Loucy (cell line): ENCODE measurements at regions not wholly inside any gene's neighbourhood (a gene's known extent, or its start where the extent isn't known, plus 50 kb on each side); places are given as distances from the start of the nearest gene placed in this dataset.

Source experiments
- EZH2phosphoT487 ChIP-seq: fragments of 200-600 bp; IDR thresholded peaks from 2 replicates; pipeline ENCODE4 v1.6.1; 2018; ENCODE audit warnings: antibody characterized with exemption, mild to moderate bottlenecking, moderate library complexity, borderline replicate concordance
- TF ChIP-seq, protein P1 (sequence below): fragments of 200-600 bp; sonication (generic); conservative IDR thresholded peaks from 2 replicates; pipeline ENCODE4 v1.5.1; 2014; ENCODE audit warnings: mild to moderate bottlenecking, antibody characterized with exemption, low read length

GRCh38 chr5:34487956-34488355, 168.2 kb upstream of the RAI14 start:
- TF ChIP-seq, protein P1, sequence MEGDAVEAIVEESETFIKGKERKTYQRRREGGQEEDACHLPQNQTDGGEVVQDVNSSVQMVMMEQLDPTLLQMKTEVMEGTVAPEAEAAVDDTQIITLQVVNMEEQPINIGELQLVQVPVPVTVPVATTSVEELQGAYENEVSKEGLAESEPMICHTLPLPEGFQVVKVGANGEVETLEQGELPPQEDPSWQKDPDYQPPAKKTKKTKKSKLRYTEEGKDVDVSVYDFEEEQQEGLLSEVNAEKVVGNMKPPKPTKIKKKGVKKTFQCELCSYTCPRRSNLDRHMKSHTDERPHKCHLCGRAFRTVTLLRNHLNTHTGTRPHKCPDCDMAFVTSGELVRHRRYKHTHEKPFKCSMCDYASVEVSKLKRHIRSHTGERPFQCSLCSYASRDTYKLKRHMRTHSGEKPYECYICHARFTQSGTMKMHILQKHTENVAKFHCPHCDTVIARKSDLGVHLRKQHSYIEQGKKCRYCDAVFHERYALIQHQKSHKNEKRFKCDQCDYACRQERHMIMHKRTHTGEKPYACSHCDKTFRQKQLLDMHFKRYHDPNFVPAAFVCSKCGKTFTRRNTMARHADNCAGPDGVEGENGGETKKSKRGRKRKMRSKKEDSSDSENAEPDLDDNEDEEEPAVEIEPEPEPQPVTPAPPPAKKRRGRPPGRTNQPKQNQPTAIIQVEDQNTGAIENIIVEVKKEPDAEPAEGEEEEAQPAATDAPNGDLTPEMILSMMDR, result no peak
- TF ChIP-seq EZH2phosphoT487, result no peak
